IPS DF 4.7 (cell line): ENCODE measurements at regions not wholly inside any gene's neighbourhood (a gene's known extent, or its start where the extent isn't known, plus 50 kb on each side); places are given as distances from the start of the nearest gene placed in this dataset.

Experiments used
- DNase-seq: peaks from one replicate; pipeline ENCODE4 v3.0.0-alpha.2; 2013; ENCODE audit warnings: low spot score; ENCODE audit errors: extremely low read depth

DNA sequence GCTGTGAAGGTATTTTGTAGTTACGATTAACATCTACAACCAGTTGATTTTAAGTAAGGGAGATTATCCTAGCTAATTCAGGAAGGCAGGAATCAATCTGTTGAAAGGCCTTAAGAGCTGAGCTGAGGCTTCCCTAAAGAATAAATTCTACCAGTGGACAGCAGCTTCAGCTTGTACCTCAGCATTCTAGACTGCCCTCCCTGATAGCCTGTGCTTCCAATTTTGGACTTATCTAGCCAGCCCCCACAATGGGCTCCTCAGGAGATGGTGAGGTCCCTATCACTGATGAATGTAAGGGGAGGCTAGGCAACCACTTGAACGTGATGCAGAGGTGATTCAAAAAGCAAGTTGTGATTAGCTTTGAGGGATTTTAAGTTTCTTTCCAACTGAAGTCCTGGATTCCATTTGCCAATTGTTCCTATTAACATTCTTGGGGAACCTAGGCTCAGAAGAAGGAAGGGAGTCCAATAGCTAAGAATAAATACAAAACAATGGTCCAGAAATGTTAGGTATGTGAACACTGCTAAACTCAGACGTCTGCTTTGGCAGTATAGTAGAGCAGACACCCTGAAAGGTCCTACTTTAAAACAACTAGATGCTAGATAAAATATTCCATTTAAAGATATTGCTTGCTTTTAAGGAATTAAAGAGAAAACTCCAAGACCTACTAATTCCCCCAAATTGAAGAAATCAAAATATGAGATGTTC is 404.3 kb upstream of the TENM4 start:
- no peak for DNase-seq

DNA sequence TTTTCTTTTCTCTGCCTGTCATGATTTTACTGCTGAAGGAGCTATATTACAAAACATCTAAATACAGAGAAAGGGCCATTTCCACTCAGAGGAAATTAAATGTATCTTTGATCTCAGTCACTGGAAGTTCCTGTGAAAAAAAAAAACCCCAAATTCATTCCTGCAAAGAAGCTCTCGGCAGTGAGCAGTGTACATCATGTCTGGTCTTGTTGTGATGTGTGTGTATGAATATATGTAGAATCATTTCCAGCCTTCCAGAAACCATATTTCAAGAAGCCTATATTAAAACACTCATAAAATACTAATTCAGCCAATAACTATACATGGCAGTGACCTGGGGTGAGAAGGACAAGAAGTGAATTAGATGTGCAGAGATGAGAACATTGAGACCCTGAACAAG is 393.2 kb upstream of the TENM4 start:
- DNase-seq: no peak

DNA sequence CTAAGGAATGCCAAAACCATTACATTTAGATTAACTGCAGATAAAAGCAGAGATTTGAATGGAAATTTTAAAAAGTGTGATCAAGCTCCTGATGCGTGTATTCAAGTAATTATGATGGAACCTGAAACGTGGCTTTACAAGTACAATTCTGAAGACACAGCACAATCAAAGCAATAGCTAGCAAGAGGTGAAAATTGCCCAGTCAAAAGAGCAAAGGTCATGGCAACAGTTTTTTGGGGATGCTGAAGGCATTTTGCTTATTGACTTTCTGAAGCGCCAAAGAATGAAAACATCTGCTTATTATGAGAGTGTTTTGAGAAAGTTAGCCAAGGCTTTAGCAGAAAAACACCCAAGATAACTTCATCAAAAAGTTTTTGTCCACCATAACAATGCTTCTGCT is 389.6 kb upstream of the TENM4 start:
- no peak for DNase-seq

DNA sequence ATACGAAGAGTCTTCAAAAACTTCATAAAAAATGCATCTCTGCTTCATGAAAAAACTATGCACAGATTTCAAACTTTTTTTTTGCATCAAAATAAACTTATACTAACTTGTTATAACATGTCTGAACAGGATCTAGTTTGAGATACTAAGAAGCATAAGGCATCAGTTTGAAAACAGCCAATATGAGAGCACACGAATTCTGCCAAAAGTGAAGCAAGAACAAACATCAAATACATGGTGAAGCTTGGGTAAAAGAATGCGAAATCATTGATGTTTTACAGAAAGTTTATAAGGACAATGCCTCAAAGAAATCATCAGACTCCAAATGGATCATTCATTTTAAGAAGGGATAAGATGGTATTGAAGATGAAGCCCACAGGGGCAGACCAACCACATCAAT is 389.1 kb upstream of the TENM4 start:
- DNase-seq: no peak

DNA sequence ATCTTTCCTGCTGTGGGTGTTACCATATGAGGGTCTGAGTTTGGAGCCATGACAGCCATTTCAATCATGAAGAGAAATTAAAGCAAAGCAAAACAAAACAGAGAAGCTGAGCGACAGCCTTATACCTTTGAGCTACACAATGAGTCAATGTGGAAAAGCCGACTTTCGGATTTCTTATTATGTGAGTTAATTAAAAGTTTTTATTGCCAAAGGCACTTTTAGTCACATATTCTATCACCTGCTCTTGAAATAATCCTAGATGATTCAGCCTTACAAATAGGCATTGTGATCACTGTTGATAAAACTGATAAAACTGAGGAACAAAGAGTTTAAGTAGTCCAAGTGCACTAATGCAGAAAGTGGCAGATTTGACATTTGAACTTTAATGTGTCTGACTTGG is 381.9 kb upstream of the TENM4 start:
- DNase-seq: no peak

DNA sequence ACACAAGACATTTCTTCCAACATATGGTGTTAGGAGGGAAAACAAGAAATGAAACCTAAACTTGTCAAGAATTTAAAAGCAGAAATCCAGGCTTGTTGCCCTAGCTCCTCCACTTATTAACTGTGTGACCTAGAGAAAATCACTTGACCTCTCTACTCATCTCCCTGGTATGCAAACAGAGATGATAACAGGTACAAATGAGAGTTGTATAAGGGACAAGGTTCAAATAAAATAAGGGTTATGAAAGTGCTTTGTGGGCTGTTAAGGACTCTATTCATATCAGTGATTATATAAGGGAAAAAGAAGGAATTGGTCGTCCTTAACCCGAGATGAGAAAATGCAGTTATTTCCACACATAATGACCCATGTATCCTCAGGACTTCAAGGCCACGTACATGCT is 372.7 kb upstream of the TENM4 start:
- no peak for DNase-seq

DNA sequence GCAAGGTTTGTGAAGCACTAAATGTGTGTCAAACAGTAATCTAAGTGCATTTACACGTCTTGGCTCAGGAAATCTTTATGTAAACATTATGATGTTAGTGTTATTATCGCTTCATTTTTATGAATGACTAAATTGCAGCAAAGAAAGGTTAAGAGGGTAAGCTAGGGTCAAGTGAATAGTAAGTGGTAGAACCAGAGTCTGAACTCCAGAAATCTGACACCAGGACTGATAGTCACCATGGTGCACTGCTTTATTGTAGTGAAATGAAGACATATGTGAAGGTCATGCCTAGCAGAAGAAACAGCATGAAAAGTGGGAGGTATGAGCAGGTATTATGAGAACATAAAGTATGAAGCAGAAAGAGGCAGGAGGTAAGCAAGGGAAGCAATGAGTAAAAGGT is 368.7 kb upstream of the TENM4 start:
- no peak for DNase-seq

DNA sequence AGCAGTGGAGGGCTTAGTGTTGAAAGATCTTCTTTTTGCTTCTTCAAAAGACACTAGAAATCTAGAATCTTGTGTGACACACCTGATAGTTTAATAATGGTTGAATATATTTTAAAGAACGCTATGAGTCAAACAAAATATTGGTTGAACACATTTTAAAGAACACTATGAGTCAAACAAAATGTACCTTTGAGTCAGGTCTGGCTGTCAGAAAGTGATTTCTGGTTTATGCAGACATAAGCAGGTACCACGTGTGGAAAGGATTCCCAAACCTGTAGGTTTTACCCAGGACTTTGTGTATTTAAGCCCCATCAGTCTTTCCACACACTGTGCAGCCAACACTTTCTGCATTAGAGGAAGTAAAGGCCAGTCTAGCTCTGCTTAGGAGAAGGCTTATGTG is 366.7 kb upstream of the TENM4 start:
- no peak for DNase-seq

DNA sequence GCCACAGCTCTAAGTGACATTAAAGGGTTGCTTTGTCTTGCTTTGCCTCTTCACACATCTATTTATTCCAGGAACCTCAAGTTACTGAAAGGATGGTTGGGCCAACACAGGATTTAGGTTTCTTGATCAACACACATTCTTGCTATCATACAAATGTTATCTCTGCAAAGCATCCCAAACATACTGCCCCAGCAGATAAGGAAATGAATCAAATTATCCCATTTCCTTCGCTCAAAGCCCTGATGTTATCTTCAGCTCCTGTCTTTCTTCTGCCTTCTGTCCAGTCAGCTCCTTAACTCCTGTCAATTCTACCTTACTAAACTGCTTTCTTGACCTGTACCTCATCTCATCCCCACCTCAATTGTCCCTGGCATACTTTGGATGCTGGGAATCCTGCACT is 355.9 kb upstream of the TENM4 start:
- DNase-seq: no peak

DNA sequence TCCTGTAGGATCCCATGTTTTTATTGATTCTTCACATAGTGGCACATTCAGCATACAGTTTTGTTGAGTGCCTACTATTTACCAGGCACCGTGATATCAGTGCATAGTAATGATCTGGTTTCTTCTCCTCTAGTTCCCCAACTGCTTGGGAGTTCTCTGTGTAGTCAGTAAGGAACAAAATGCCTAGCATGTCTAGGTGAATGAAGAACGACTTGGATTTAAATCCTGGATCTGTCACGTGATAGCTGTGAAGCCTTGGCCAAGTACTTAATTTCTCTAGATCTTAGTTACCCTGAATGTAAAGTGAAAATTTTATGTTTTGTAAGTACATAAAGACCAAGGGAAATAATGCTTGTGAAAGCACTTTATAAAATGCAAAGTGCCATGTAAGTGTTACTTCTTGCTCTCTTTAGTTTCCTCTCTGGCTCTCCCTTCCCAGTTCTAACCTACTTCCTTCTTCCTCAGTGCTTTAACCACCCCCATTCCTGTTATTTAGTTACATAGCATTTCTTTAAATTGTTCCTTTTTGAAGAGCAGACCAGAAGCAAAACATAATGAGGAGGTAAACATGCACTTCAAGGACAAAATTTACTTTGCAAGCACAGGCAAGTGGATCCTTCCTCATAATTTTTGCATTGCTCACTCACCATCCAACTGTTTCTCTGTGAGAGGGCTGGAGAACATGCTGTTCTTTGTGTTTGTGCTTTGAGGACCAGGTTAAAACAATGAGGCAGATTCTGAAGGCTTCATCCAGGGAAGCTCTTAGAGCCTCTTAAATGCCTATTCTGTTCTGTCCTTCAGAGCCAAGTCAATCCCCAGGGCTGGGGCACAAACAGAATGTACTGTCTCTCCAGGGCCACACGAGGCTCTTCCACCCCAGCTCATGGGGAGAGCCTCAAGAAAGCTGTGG is 353.9 kb upstream of the TENM4 start:
- DNase-seq: no peak

DNA sequence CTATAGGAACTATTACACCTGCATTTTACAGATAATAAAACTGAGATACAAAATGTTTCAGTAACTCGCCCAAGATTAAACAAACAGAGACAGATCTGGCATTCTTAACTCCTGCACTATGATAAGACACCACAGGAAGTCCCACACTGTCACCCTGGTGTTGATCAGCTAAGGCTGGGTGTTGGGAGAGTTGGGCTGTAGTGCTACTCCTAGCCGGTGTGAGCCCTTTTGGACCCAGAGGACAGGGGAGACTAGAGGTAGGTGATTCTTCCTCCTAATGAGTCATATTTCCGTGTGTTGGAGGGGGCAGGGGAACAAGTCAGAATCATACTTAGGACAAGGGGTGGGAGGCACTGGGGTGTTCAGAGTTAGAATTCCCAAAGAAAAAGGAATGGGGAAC is 353.2 kb upstream of the TENM4 start:
- no peak for DNase-seq

DNA sequence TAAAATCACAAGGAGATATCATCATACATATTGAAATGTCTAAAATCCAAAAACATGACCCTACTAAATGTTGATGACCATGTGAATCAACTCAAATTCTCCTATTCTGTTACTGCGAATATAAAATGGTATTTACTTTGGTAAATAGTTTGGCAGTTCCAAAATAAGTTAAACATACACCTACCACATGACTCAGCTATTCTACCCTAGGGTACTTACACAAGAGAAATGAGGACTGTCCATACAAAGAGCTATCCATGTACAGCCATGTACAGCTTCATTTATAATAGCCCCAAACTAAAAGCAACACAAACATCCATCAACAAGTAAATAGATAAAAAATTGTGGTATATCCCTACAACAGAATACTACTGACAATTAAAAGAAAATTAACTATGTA is 346.1 kb upstream of the TENM4 start:
- DNase-seq: no peak

DNA sequence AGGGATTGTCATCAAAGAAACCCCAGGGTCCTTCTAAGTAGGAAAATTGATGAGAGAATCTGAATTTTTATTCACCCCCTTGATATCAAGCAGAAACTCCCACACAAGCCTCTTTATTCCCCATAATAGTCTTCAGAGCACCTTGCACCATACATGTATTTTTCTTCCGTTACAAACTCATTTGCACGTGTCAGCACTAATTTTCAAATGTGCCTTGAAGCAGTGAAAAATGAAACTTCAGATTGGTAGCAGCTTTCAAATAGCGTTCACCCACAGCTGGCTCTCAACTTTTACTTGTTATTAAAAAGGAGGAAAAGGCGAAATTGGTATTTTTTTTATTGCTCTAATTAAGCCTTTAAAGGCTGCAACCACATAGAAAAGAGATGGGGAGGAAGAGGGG is 343.0 kb upstream of the TENM4 start:
- DNase-seq: no peak

DNA sequence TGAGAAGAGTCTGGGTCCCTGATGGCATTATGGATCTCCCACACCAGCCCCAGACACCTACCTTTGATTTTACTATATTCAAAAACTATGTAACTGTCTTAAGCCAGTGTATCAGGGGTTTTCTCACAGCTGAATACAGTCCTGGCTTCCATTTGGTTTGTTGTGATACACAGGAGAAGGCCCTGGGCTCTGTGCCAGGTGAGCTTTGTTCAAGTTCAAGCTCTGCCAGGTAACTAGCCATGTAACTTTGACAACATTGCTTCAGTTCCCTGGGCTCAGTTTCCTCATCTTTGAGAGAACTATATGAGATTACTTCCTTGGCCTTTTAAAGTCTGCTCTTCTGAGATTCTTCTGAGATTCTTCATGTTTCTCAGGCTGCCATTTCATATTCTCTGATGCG is 327.5 kb upstream of the TENM4 start:
- no peak for DNase-seq

DNA sequence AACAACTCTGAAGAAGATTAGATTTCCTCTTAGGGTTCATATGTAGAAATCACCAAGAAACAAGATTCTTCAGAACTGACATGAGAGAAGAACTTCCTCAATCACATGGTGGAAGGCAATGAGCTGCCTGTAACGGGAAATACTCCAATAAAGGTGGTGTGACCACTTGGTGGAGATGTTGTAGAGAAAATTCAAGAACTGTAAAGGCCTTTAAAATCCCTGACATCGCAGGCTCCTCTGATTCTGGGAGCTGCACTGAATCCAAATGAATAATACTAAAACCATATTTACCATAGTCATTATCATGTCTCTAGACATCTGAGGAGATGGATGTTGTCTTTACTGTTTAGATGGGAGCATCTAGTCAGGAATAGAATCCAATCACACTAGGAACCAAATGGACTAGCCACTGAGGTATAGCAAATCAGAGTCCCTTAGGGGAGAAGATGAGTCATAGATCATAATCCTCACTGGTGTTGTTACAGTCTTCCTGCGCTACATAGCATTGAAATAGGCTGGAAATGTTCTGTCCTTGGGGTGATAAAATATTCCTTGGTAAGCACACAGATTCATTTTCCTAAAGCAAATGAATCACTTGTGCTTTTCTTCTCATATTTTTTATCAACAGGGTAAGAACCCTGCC is 321.6 kb upstream of the TENM4 start:
- peak; percentile 3 for DNase-seq

DNA sequence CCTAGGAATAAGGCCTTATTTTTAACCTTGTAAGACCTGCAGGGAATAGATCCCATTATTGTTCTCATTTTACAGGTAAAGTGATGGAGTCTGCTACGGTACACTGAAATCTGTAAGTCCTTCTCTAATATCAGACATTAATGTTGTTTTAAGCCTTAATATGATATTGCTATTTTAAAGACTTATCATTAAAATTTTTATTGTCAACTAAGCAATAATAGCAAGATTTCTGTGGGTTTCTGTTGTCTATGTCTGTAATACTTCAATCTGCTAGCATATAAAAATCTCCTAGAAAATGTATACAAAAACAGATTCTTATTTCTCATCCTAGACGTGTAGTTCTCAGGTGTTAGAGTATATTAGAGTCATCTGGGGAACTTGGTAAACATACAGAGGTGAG is 317.5 kb upstream of the TENM4 start:
- no peak for DNase-seq

DNA sequence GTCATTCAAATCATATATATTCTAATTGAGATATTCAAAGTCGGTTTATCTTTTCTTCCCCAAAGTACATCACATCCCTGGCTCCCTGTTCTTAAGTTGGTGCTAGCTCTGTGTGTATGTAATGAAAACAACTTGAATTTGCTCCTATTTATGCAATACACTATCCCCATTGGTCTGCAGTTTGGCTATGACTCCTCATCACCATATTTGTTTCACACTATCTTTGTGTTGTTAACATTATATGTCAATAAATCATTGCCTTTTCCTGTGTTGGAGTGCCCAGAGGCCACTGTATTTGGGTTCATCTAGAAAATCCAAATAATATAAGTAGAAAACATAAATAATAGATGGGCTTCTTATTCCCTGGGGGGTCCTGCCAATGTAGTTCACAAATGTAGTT is 306.6 kb upstream of the TENM4 start:
- no peak for DNase-seq

DNA sequence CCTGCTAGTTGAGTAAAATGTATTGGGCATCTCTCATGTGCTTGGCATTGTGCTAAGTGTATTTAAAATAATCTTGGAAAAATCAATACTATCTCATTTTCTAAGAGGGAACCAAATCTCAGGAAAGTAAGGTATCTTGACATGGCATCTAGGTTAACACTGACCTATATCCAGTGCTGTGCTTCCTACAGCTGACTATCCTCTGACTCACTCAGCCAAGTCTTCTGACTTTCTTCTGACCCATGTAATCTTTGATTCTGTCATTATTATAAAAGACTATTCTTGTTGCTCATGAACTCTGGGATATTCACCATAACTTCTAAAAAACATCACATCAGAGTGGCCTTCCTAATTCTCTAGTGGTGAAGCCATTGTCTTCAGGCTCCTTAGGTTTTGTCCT is 304.1 kb upstream of the TENM4 start:
- DNase-seq: no peak

DNA sequence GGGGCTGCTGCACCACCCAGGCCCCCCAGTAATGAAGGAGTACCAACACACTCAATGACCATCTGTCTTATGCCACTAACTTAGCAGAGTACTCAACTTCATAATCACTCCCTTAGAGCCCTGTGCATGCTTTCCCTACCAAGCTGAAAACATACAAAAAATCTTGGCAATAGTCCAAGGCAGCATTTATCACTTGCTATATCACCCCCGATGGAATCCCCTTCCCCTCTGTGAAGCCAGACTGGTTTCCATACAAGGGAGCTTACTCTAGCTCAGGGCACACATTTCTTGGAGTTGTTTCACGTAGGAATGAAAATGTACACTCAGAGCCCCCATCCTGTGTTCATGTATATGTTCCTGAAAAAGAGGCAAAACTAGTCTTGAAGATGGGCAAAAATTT is 301.3 kb upstream of the TENM4 start:
- DNase-seq: no peak

DNA sequence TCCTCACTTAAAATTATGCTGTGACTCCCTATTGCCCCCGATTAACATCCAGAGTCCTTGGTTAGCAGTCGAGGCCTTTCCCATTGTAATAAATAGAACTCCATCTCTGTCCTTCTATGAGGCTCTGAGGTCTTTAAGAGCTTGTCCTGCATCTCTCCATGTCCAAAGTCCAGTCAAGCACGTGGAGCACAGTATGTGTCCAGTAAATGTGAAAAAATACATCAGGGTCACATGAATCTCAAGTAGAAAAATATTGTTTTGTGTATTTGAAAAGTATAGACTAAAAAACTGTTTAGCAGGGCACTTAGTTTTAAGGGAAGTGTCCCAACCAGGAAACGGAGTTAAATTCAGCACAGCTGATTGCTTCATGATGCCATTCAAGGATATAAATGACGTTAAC is 298.8 kb upstream of the TENM4 start:
- DNase-seq: no peak

DNA sequence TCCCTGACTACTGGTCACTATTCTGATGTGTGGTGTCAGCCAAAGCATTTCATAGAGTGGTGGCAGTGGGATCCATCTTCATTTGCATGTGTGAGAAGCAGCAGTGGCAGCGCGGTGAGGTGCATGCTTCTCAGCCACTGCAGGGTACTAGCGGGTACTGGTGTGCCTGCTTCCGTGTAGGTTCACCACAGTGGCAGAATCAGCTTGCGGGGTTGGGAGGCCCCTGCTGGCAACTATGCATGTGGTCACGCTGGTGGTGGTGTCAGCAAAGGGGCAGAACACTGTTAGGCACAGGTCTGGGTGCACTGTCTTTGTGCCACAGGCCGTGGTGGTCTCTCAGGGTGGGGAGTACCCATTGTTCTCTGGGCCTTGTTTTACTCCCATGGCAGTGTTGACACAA is 286.4 kb upstream of the TENM4 start:
- DNase-seq: no peak

DNA sequence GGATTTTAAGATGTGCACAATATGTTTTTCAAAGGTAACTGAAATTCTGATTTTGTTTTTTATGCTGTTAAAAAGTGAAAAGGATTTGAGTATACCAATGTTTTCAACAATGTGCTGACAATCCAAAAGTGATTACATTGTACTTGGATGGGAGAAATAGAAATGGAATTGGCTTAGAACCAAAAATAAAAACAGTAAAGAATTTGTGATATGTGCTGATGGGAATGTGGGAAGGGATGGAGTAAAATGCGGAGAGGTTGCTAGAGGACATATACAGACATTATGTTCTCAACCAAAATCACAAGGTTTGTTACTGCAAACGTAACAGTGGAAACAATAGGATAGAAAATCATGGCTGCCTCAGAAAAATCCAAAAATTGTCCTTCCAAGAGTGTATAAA is 279.3 kb upstream of the TENM4 start:
- DNase-seq: no peak
